IPS DF 4.7 (cell line): ENCODE measurements at regions not wholly inside any gene's neighbourhood (a gene's known extent, or its start where the extent isn't known, plus 50 kb on each side); places are given as distances from the start of the nearest gene placed in this dataset.

ENCODE experiments used
- DNase-seq: peaks from one replicate; pipeline ENCODE4 v3.0.0-alpha.2; 2013; ENCODE audit warnings: low spot score; ENCODE audit errors: extremely low read depth

GRCh38 chr5:88370824-88371223 lies 102.2 kb upstream of the TMEM161B start:
- no peak for DNase-seq

GRCh38 chr5:88368201-88368600 lies 99.6 kb upstream of the TMEM161B start:
- DNase-seq, result no peak

DNA sequence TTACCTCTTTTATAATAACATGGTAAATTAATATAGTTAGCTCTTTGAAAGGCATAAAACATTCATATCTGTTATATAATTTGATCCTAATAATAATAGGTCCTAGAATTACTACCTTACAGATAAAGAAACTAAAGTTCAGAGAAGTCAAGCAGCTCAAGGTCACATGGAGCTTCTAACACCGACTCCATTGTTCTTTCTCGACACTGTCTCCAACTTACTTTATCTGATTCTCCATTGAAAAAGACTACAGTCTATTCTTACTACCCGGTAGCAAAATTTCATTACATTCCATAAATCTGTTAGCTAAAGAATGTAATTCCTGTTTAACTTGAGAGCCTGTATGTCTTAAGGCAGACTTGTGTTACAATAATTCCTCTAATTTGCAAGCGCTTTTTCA lies 96.3 kb upstream of the TMEM161B start:
- DNase-seq, result no peak

- no peak for DNase-seq
Measured at GRCh38 chr5:88355490-88356050, 86.9 kb upstream of the TMEM161B start.

GRCh38 chr5:88325868-88326267 lies 57.2 kb upstream of the TMEM161B start:
- DNase-seq, result no peak

DNA sequence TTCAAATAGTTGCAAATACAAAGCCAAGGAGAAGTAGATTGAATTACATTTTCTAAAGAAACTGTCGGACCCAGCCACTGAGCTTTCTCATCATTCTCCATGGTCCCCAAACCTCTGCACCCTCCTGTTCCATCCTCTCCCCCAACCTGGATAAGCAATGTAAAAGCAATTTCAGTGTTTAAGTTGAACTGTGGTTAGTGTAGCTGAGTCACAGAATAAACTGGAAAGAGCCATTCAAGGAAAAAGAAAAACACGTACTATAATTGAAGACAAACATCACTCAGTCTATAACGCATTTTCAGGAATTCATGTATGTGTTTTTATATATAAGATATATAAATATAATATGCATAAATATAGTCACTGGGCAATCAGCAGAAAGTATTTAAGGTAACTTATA lies 54.1 kb upstream of the TMEM161B start:
- DNase-seq, result no peak
